GM10248 (cell line): ENCODE measurements at regions not wholly inside any gene's neighbourhood (a gene's known extent, or its start where the extent isn't known, plus 50 kb on each side); places are given as distances from the start of the nearest gene placed in this dataset.

Experiments used
- CTCF ChIA-PET: fragments of 300-600 bp; sonication (Branson Sonifier 250); formaldehyde crosslinking; extraction: SDS; loops from one replicate; lab custom pipeline; 2021; ENCODE audit warnings: antibody characterized with exemption; lab: Yijun Ruan, JAX
- POLR2A ChIA-PET: fragments of 350-650 bp; sonication (Branson Sonifier 250); formaldehyde crosslinking; extraction: SDS; loops from one replicate; lab custom pipeline; 2020; ENCODE audit warnings: antibody characterized with exemption; lab: Yijun Ruan, JAX
- DNase-seq: peaks from one replicate; pipeline ENCODE4 v3.0.0; 2012; ENCODE audit errors: extremely low spot score
- CTCF ChIP-seq: IDR thresholded peaks from 2 replicates; pipeline ENCODE4 v1.5.1; 2012; ENCODE audit warnings: mild to moderate bottlenecking, low read depth; ENCODE audit errors: extremely low read depth, missing control alignments, control extremely low read depth

GRCh38 chr2:60047347-60047746 is 506.1 kb downstream of the BCL11A start:
- DNase-seq = no peak
- no peak for TF ChIP-seq CTCF
- ChIA-PET CTCF (no interaction called here), POLR2A (no interaction called here)

- CTCF ChIA-PET = no interaction called here
Measured at GRCh38 chr2:60046529-60046928, 506.9 kb downstream of the BCL11A start.

GRCh38 chr2:60045456-60045855 is 508.0 kb downstream of the BCL11A start:
- TF ChIP-seq CTCF = no peak
- DNase-seq = no peak
- ChIA-PET CTCF (no interaction called here), POLR2A (no interaction called here)

More at GRCh38 chr2:60046529-60046928, 506.9 kb downstream of the BCL11A start:
- TF ChIP-seq CTCF = no peak
- POLR2A ChIA-PET = no interaction called here
- no peak for DNase-seq

GRCh38 chr2:60044484-60044883 is 509.0 kb downstream of the BCL11A start:
- no peak for DNase-seq
- CTCF ChIA-PET = no interaction called here
- TF ChIP-seq CTCF = no peak

GRCh38 chr2:60042023-60042422 is 511.4 kb downstream of the BCL11A start:
- TF ChIP-seq CTCF = no peak
- ChIA-PET CTCF (interaction anchor here (0.9 to 1.8 kb wide), 2 partner anchors 9 to 12 kb away, joined by 3 to 4 read pairs; no protein-coding TSS in a partner anchor), POLR2A (no interaction called here)
- DNase-seq = no peak

More at GRCh38 chr2:60044484-60044883, 509.0 kb downstream of the BCL11A start:
- POLR2A ChIA-PET = no interaction called here

- DNase-seq = no peak
- ChIA-PET CTCF (no interaction called here), POLR2A (no interaction called here)
- no peak for TF ChIP-seq CTCF
Measured at GRCh38 chr2:60033325-60033724, 520.1 kb downstream of the BCL11A start.

- POLR2A ChIA-PET = no interaction called here
- CTCF ChIA-PET = interaction anchor here (1.1 to 1.4 kb wide), 2 partner anchors 8 to 13 kb away, joined by 3 to 4 read pairs; no protein-coding TSS in a partner anchor
- DNase-seq = no peak
- no peak for TF ChIP-seq CTCF
Measured at GRCh38 chr2:60029566-60029883, 523.9 kb downstream of the BCL11A start.
